T-helper 22 cell (primary cell): ENCODE measurements at regions not wholly inside any gene's neighbourhood (a gene's known extent, or its start where the extent isn't known, plus 50 kb on each side); places are given as distances from the start of the nearest gene placed in this dataset.

Experiments used
- DNase-seq: peaks from one replicate; pipeline ENCODE4 v3.0.0-alpha.2; 2020; ENCODE audit warnings: low read depth

DNA sequence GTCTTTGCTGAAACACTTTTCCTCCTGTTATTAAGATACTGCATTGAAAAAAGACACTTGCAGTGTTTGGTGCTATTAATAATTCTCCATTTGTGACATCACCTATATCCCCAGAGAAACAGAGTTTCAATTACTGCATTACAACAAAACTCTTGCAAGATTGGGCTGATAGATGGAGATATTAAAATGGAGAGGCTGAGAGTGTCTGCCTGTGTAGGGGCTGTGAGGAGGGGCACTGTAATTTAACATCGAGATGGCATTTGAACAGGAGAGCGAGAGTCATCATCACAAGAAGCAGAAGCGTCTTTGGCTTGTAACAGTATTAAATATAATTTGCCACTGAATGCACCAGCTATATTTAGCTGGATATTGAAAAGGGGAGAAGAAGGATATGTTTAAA lies 316.5 kb downstream of the CDH26 start:
- DNase-seq, result no peak

DNA sequence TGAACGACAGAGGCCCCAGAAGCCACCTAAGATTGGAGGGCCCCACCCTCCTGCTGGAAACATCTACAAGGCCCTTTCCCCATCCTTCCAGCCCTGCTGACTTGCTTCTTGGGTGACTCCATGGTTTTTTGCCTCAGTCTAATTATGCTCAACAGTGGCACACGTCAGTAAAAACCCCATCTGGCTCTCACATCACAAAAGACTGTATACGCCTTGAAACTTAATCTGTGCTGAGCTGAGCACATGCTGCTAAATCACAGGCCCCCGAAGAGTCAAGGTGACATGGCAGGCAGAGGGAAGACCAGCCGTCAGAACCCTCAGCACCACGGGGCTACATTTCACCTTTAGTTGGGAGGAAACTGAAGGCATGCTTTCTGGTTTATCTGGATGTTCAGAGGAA lies 323.1 kb downstream of the CDH26 start:
- no peak for DNase-seq

DNA sequence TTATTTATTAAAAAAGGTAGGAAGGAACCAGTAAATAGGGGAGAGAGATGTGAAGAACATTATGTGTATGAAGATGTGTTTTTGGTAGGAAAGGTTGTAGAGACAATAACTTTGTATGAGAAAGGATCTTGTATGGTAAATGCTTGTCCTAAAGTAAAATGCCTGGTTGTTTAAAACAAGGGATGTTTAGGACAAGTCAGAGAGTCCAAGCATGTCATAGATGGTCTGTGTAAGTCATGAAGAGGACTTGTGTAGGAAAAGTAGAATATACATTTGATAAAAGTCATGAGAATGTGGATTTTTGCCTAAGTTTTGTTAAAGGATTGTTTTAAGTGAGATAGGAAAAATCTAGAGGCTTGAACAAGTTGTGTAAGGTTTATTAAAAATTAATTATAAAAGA lies 325.1 kb downstream of the CDH26 start:
- DNase-seq, result no peak

DNA sequence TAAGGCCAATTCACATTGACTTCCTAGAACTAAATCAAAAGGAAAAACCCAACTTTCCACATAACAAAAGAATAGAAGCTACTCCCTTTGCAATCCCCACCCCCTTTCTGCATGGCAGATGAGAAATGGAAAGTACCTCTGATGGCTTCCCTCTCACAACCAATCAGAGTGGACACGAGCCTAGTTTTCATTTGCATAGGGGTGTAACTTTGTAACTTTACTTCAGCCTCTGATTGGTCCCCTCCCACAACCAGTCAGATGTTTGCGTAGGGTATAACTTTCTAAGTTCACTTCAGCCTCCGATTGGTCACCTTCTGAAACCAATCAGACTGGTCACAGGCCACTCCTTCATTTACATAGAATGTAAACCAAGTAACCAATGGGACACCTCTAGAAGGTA lies 328.5 kb downstream of the CDH26 start:
- DNase-seq, result no peak

DNA sequence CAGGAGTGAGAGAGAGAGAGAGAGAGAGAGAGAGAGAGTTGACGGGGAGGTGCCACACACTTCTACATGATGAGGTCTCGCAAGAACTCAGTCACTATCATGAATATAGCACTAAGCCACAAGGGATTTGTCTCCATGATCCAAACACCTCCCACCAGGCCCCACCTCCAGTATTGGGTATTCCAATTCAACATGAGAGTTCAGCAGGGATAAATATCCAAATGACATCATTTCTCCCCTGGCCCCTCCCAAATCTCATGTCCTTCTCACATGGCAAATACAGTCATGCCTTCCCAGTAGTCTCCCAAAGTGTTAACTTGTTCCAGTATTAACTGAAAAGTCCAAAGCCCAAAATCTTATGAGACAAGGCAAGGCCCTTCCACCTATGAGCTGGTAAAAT lies 330.7 kb downstream of the CDH26 start:
- no peak for DNase-seq

DNA sequence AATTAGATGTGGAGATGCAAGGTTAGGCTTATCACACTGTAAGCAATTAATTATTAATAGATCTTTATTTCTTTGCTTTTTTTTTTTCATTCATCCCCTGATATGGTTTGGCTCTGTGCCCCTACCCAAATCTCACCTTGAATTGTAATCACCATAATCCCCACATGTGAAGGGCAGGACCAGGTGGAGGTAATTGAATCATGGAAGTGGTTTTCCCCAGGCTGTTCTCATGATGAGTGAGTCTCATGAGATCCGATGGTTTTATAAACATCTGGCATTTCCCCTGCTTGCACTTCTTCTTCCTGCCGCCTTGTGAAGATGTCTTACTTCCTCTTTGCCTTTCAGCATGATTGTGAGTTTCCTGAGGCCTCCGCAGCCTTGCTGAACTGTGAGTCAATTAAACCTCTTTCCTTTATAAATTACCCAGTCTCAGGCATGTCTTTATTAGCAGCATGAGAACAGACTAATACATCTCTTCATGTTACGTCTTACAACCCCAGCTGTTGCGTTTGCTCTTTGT lies 333.8 kb downstream of the CDH26 start:
- no peak for DNase-seq

DNA sequence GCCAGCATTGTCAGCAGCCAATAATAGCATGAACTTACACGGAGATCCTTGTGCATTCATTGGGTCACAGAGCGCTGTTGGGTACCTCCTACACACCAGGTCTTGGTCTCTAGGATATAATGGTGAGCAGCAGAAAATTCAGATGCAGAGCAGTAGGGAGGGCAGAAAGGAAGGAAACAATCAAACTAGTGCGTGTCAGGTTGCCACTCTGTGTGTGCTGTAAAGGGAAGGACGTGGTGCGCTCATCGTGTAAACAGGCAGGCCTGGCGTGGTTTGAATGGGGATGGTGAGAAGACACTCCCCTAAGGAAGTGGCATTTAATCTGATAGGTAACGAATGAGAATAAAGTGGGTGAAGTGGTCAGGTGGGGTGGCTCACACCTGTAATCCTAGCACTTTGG lies 336.4 kb downstream of the CDH26 start:
- no peak for DNase-seq

DNA sequence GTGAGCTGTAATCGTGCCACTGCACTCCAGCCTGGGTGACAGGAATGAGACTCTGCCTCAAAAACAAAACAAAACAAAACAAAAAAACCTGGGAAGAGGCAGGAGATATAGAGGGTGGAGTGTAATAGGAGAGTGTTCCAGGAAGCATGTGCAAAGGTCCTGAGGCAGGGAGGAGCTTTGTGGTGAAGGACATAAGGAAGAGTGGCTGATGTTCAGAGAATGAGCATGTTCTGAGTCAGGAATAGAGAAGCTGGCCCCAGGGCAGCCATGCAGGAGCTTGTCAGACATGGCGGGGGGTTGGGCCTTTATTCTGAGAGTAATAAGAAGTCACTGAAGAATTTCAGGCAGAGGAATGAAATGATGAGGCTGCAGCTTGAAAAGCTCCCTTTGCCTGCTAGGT lies 337.0 kb downstream of the CDH26 start:
- no peak for DNase-seq

DNA sequence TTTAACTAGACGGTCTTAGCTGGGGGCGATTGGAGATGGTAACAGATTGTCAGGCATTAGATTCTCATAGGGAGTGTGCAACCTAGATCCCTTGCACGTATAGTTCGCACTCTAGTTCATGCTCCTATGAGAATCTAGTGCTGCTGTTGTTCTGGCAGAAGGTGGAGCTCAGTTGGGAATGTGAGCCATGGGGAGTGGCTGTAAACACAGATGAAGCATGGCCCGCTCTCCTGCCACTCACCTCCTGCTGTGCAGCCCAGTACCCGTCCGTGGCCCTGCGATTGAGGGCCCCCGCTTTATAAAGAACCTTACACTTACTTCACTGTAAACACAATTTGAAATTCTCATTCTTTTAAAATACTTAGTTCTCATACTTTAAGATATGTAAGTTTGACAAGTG lies 339.4 kb downstream of the CDH26 start:
- DNase-seq, result no peak

DNA sequence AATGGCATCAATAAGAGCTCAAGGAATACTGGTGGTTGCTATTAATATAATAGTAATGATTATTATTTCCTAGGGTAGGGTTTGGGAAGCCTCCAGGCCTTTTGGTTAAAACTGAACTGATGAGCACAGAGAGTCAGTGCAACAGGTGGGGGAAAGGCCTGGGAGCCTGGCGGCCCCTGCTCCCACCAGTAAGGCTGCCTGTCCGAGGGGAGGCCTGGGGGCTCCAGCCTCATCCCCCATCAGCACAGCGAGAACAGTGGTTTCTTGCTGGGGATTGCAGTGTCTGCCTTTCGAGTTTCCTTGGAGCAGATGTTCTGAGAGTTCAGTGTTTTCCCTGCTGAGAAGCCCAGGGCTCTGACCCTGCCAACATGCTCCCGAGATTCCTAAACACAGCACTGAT lies 340.4 kb downstream of the CDH26 start:
- no peak for DNase-seq

DNA sequence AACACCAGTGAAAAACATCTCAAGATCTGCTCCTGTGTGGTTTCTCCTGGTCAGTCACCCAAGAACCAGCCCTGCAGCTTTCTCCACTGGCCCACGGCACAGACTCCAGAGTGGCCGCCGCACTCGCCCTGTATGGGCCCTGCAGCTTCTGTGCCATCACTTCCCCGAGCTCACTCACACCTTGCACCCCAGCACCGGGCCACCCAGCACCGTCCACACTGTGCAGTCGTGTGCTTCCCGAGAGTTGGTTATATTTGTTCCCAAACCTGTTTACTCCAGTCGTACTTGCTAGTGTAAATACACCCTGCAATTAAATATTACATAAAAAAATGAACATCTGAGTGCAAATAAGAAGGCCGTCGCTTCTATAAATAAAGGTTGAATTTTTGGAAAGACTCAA lies 341.7 kb downstream of the CDH26 start:
- no peak for DNase-seq

DNA sequence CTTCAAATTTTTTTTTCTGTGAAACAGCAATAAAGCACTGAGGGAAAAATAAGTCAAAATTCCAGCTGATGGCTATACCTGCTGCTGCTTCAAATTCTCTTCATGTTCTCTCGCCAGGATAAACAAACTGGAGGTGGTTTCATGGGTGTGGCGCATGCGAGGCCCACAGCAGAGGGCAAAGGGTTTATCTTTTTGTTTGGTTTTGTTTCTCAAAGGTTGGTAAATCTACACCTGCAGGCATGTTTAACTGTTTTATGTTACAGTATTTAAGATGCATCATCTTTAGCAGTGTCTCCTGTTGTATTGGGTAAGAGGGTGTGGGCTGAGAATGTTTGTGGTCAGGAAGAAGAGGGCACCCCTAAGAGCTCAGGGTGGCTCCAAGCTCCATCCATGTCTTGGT lies 342.2 kb downstream of the CDH26 start:
- no peak for DNase-seq

DNA sequence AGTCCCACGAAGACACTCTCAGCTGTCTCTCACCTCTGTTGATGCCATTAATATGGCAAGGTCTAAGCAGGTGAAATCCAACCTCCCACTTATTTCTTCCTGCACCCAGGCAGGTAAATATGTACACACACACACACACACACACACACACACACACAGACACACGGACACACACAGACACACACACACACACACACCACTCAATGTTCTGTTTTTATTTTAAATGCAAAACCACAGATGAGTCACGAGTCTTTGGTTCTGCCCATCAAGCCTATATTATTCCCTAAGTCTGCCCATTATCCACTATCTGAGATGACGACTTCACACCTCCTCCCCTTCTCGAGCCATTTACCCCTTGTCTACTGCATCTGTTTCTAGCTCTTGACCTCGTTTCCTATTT lies 344.7 kb downstream of the CDH26 start:
- no peak for DNase-seq

DNA sequence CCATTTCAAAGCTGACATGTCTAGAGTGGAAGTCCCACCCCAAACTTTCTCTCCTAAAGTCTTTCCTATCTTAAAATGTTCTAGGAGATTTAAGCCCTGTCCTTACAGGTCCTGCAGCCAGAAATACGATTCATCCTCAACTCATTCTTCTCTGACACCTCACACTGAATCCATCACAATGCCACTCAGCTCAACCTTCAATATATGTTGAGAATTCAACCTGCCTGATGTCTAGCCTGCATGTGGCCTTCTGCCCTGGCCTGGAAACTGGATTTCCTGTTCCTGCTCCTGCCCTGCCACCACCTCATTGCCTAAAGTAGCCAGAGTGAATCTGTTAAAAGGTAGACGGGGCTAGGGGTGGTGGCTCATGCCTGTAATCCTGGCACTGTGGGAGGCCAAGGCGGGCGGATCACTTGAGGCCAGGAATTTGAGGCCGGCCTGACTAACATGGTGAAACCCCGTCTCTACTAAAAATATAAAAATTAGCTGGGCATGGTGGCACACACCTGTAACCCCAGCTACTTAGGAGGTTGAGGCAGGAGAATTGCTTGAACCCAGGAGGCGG lies 345.9 kb downstream of the CDH26 start:
- DNase-seq, result no peak

DNA sequence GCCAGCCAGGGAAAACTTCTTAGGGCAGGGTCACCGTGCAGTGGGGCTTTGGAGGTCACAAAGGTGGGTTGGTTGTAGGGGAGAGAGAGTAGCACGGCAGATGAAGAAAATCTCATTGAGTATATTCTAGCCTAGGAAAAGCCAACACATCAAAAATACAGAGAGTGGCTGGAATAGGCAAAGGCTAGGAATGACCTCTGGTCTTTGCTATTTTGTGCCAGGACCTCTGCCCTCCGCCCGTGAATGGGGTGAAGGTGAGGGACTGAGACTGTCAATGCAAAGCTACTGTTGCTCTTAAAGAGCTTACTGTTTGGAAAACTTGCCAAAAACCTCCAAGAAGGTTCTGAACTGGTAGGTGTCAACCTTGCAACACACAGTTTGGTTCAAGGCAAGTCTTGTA lies 346.7 kb downstream of the CDH26 start:
- DNase-seq, result no peak

DNA sequence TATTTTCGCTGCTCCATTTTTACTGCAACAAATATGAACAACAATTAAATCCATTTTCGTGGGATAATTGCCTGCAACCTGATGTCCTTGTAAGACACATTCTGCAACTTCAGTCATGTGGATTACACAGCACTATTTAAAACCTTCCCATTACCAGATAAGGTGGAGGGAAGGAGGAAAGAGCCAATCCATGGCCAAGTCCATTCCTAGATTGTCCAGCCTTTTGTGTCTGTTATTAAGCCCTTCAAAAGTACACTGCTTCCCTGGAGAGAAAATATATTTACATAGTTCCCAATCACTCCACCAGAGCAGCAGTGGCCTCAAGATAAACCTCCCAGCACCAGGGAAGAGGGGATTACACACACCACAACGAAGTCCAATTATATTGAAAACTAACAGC lies 347.9 kb downstream of the CDH26 start:
- DNase-seq, result no peak

DNA sequence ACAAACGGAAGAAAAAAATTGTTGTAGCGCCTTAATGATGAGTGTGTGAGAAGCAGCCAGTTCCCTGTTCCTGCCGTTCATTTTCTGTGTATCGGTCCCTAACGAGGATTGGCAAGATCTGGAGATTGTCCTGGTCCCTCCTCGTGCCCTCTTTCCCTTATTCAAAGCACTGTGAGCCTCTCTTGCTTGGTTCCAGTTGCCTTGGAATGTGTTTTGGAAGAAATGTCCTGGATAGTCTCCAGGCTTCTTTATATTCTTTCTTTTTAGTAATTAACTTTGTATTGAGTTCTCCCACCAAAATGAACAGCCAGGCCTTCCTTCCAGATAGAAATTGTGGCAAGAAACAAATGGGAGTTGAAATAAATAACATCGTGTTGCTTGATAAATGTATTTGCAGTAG lies 348.3 kb downstream of the CDH26 start:
- DNase-seq, result no peak

DNA sequence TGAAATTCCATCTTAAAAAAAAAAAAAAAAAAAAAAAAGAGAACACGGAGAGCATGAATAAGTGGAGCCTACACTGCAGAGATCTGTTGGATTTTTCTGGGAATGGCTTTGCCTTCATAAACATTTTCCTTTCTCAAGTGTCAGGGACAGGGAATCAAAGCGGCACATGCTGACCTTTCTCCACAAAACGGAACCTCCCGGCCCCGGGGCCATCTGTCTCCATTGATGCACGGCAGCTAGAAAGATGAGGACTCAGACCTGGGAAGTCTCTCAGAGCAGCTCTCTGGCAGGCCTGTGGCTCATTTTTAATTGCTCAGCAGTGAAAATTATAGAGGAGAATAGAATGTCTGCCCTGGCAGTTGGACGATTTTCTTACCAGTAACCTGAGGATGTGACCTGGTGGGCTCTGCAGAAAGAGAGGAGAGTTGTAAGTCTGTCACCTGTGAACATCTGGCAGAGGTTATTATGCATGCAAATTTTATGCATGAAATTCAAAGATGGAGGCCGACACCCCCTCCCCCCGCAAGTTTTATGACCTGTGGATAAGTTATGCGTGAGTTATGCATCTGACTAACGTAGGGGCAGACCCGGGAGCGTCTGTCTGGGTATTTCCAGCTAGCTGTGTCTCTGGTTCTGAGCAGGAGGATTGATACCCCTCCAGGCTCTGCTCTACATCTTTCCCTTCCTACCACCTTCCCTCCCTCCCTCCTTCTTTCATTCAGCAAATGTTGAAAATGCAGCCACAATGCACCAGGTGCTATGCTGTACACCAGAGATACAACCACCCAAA lies 352.5 kb downstream of the CDH26 start:
- DNase-seq, result no peak

DNA sequence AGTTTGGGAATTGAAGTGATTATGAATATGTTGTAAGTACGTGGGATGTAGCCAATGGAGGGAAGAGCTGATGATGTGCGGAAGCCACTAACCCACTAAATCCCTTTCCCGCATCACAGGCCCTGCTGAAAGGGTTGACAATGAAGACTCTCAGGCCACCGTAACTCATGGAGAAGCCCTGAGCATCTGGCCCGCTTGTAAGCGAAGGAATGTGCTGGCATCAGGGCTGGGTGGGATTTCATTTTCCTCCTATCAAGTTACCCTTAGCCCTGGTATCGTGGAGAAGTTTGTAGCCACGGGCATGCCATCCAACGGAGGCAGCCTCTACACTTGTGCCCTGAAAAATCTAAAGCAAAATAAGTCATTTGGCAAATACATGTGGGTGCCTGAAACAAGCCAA lies 355.0 kb downstream of the CDH26 start:
- no peak for DNase-seq

DNA sequence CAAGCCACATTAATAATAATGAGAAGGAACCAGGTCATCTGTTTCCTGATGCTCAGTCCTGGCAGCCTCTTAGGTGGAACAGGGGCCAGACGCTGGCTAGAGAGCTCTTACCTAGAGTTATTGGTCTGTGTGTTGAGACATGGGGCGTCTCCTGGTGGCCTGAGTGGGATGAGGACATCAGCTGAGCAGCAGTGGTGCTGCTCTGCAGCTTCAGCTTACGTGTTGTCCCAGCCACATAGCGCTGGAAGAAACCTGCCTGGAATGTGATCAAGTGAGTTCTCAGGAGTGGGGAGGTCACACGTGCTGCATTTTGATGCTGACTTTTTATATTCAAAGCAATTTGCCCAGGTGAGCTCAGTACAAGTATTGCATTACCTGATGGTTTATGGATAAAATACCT lies 355.4 kb downstream of the CDH26 start:
- no peak for DNase-seq

DNA sequence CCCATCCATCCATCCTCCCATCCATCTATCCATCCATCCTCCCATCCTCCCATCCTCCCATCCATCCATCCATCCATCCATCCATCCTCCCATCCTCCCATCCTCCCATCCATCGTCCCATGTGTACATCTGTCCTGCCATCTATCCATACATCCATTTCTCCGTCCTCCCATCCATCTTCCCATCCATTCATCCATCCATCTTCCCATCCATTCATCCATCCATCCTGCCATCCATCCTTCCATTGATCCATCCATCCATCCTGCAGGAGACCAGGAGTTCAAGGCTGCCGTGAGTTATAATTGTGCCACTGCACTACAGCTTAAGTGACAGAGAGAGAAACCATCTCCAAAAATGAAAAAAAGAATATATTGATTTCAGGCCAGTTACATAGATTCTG lies 356.5 kb downstream of the CDH26 start:
- DNase-seq, result no peak

DNA sequence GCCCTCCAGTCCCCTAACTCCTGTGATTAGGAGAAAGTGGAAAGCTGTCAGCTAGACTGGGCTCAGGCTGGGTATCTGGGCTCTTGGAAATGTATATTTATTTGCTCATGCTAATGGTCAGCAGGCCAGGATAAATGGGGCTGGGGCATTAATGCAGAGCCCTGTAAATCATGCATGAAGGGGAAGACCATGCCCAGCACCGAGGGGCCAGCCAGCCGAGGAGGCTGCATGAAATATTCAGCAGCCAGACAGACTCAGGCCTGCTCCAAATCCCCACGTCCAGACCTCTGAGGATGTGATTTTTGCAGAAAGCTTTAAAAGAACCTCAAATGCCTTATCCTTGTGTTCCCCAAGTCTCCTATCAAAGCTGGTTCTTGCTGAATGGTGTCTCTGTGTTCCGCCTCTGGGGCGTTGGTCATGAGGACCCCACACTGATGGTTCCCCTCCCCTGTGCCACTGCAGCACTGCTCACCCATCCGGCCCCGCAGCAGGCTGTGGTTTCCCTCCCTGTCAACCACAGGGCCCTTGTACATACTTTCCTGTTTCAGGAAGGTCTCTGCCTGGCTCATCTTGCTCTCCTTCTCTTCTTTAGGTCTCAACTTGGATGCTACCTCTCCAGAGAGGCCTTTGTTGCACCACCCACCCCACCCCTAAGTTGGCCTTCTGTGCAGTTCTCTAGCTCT lies 358.4 kb downstream of the CDH26 start:
- DNase-seq, result no peak

DNA sequence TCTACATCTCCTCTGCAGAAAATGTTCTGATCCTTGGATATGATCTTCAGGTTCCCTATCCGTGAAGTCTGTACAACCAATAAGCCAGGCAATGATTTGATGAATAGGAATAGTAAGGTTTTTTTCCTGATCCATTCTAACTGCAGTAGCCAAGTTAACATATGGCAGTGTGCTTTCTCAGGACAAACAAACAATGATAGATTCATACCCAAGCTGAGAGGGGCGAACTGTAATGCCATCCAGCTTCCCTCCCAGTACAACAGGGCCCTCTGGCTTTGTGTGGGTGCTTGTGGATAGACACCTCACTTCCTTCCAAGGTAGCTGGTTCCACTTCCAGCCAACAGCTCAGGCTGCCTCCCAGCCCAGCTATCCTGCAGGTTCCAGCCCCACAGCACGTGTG lies 359.2 kb downstream of the CDH26 start:
- no peak for DNase-seq
